K562 (cell line): ENCODE measurements at regions not wholly inside any gene's neighbourhood (a gene's known extent, or its start where the extent isn't known, plus 50 kb on each side); places are given as distances from the start of the nearest gene placed in this dataset.

Experiments
- ATAC-seq: fragments of 200-7000 bp; cut with Tn5 transposase; 3 replicates; pipeline ENCODE4 v1.9.1; 2020; ENCODE audit warnings: moderate library complexity
- BruUV-seq: library from RNA; stranded (reverse); fragments of 400-500 nt; replicated peaks from 2 replicates; lab custom pipeline; 2021; lab: Mats Ljungman, UMichigan
- CTCF ChIA-PET: fragments of 300-600 bp; formaldehyde crosslinking; extraction: SDS; loops from one replicate; lab custom pipeline; 2021; ENCODE audit warnings: low intra/inter-chr PET ratio; lab: Yijun Ruan, JAX
- POLR2A ChIA-PET: fragments of 300-600, 350-650 bp; sonication (Branson Sonifier 250); formaldehyde crosslinking; extraction: SDS; loops from one replicate; lab custom pipeline; 2021; ENCODE audit warnings: antibody characterized with exemption, inconsistent platforms; lab: Yijun Ruan, JAX
- DNase-seq, 4 experiments: peaks; one replicate each; pipeline versions ENCODE4 v3.0.0 to v3.0.0-alpha.2; 2011 to 2018; ENCODE audit warnings: low spot score in 3 of 4, mixed read lengths in 3 of 4; ENCODE audit errors: extremely low read depth in 1 of 4
- FAIRE-seq: peaks from 2 replicates; lab custom pipeline; 2011; peaks lifted over from hg19 to GRCh38; lab: Jason Lieb, UNC
- H2AFZ ChIP-seq: 2 replicates; pipeline ENCODE4 v1.6.0; 2011; ENCODE audit warnings: low read depth, low read length, control low read depth, inconsistent platforms
- H3K27ac ChIP-seq: fragments of 200-600 bp; 3 replicates; pipeline ENCODE4 v1.8.0; 2011; ENCODE audit warnings: low read depth, mild to moderate bottlenecking, control low read depth, inconsistent platforms, low read length, moderate library complexity, mixed read lengths; ENCODE audit errors: extremely low read depth
- H3K27me3 ChIP-seq, 2 experiments: fragments of 300-600 bp in 1 of 2; 2 replicates in 1 of 2; 3 replicates in 1 of 2; pipeline versions ENCODE4 v1.6.0 to v1.8.0; 2011; ENCODE audit warnings: inconsistent platforms in 2 of 2, low read length in 2 of 2, mild to moderate bottlenecking in 1 of 2, mixed read lengths in 1 of 2, moderate library complexity in 1 of 2; ENCODE audit not compliant: control insufficient read depth in 2 of 2, insufficient read depth in 2 of 2
- H3K36me3 ChIP-seq: fragments of 300-600 bp; 3 replicates; pipeline ENCODE4 v1.8.0; 2011; ENCODE audit warnings: mild to moderate bottlenecking, low read length, inconsistent platforms; ENCODE audit not compliant: control insufficient read depth, insufficient read depth
- H3K4me1 ChIP-seq, 2 experiments: fragments of 200-600 bp in 1 of 2; replicated peaks in 1 of 2; 2 replicates in 1 of 2; 3 replicates in 1 of 2; pipeline versions ENCODE4 v1.5.1 to v1.8.0; 2011; ENCODE audit warnings: inconsistent platforms in 2 of 2, low read length in 2 of 2, mild to moderate bottlenecking in 1 of 2, mixed read lengths in 1 of 2, moderate library complexity in 1 of 2; ENCODE audit not compliant: control insufficient read depth in 2 of 2, insufficient read depth in 2 of 2
- H3K4me2 ChIP-seq: 2 replicates; pipeline ENCODE4 v1.6.1; 2011; ENCODE audit warnings: low read length, control low read depth, inconsistent platforms, mixed read lengths; ENCODE audit not compliant: insufficient read depth
- H3K4me3 ChIP-seq: fragments of 200-600 bp; sonication (generic), shearing (Covaris generic); 2 replicates; pipeline ENCODE4 v1.5.1; 2016; ENCODE audit warnings: control low read depth, inconsistent platforms
- H3K79me2 ChIP-seq: fragments of 200-600 bp; 3 replicates; pipeline ENCODE4 v1.8.0; 2011; ENCODE audit warnings: low read length, inconsistent platforms; ENCODE audit not compliant: control insufficient read depth, insufficient read depth
- H3K9ac ChIP-seq, 2 experiments: 2 replicates each; pipeline versions ENCODE4 v1.6.0 to v1.6.1; 2011; ENCODE audit warnings: low read depth in 2 of 2, low read length in 2 of 2, control low read depth in 1 of 2, inconsistent platforms in 1 of 2, mild to moderate bottlenecking in 1 of 2, mixed read lengths in 1 of 2; ENCODE audit not compliant: insufficient read depth in 1 of 2
- H3K9me1 ChIP-seq: one replicate; pipeline ENCODE4 v1.6.0; 2011; ENCODE audit warnings: inconsistent platforms, mild to moderate bottlenecking, low read length, moderate library complexity; ENCODE audit not compliant: control insufficient read depth, insufficient read depth
- H3K9me3 ChIP-seq: replicated peaks from 2 replicates; pipeline ENCODE4 v1.5.1; 2011; ENCODE audit warnings: low read depth, low read length, inconsistent platforms; ENCODE audit not compliant: control insufficient read depth, insufficient read depth
- H4K20me1 ChIP-seq: replicated peaks from 2 replicates; pipeline ENCODE4 v1.6.1; 2011; ENCODE audit warnings: low read length, inconsistent platforms, mixed read lengths; ENCODE audit not compliant: control insufficient read depth, insufficient read depth
- ARNT ChIP-seq, 2 experiments: fragments of 450-650 bp; IDR thresholded peaks; 2 replicates each; pipeline ENCODE4 v1.6.1; 2016; ENCODE audit warnings: mild to moderate bottlenecking in 1 of 2
- CBX2 ChIP-seq: fragments of 200-600 bp; sonication (generic); IDR thresholded peaks from one replicate; pipeline ENCODE4 v1.6.1; 2012; ENCODE audit warnings: mild to moderate bottlenecking, low read length, inconsistent platforms; ENCODE audit not compliant: insufficient read depth, poor library complexity, severe bottlenecking
- CSDE1 ChIP-seq, 2 experiments: fragments of 450-650 bp; IDR thresholded peaks; 2 replicates each; pipeline ENCODE4 v1.6.1; 2016; ENCODE audit warnings: mild to moderate bottlenecking in 1 of 2
- GABPB1 ChIP-seq: sonication (generic); formaldehyde crosslinking; IDR thresholded peaks from 2 replicates; pipeline ENCODE4 v1.8.0; 2022; ENCODE audit warnings: mild to moderate bottlenecking, missing genetic modification reagents
- ILK ChIP-seq: fragments of 450-650 bp; IDR thresholded peaks from 2 replicates; pipeline ENCODE4 v1.6.1; 2016; ENCODE audit warnings: missing genetic modification characterization, low read depth, mild to moderate bottlenecking, missing compliant biosample characterization, moderate library complexity, borderline replicate concordance
- KLF6 ChIP-seq: fragments of 250-450 bp; sonication (Bioruptor Pico); IDR thresholded peaks from 2 replicates; pipeline ENCODE4 v1.4.0; 2020; ENCODE audit warnings: mild to moderate bottlenecking, moderate library complexity, borderline replicate concordance
- MEF2D ChIP-seq: conservative IDR thresholded peaks from 2 replicates; pipeline ENCODE4 v1.6.1; 2016; ENCODE audit warnings: low read depth, missing genetic modification characterization, missing compliant biosample characterization
- NCOA2 ChIP-seq, 2 experiments: fragments of 450-650 bp; IDR thresholded peaks; 2 replicates each; pipeline ENCODE4 v1.6.1; 2018; ENCODE audit warnings: mild to moderate bottlenecking in 2 of 2, moderate library complexity in 1 of 2; ENCODE audit not compliant: partially characterized antibody in 2 of 2
- NCOR1 ChIP-seq: fragments of 450-650 bp; IDR thresholded peaks from 2 replicates; pipeline ENCODE4 v1.6.1; 2016; ENCODE audit warnings: mild to moderate bottlenecking, moderate library complexity
- NR2C1 ChIP-seq, 2 experiments: fragments of 450-650 bp; IDR thresholded peaks; 2 replicates each; pipeline ENCODE4 v1.6.1; 2017; ENCODE audit warnings: mild to moderate bottlenecking in 2 of 2, antibody characterized with exemption in 1 of 2, inconsistent platforms in 1 of 2, missing compliant biosample characterization in 1 of 2, missing genetic modification characterization in 1 of 2
- NR3C1 ChIP-seq: sonication (generic); formaldehyde crosslinking; IDR thresholded peaks from 2 replicates; pipeline ENCODE4 v1.8.1; 2022; ENCODE audit warnings: missing genetic modification reagents
- PCBP1 ChIP-seq: fragments of 200-400 bp; formaldehyde crosslinking; IDR thresholded peaks from 2 replicates; pipeline ENCODE4 v1.6.1; 2018; ENCODE audit warnings: mild to moderate bottlenecking, low read depth, low read length; ENCODE audit not compliant: poor library complexity, severe bottlenecking
- PHF8 ChIP-seq: fragments of 200-600 bp; sonication (generic); IDR thresholded peaks from 2 replicates; pipeline ENCODE4 v1.6.1; 2012; ENCODE audit warnings: mixed run types, mild to moderate bottlenecking, inconsistent platforms, low read length, moderate library complexity, borderline replicate concordance
- SIRT6 ChIP-seq: IDR thresholded peaks from one replicate; pipeline ENCODE4 v1.6.1; 2012; ENCODE audit warnings: low read depth, mild to moderate bottlenecking, control low read depth, inconsistent platforms, low read length, moderate library complexity
- SMAD1 ChIP-seq: fragments of 150-350 bp; IDR thresholded peaks from 2 replicates; pipeline ENCODE4 v1.6.1; 2014; ENCODE audit warnings: low read length, low read depth; ENCODE audit not compliant: partially characterized antibody
- ZBTB7A ChIP-seq: IDR thresholded peaks from 2 replicates; pipeline ENCODE4 v1.6.1; 2011; ENCODE audit warnings: low read depth, mild to moderate bottlenecking, low read length, moderate library complexity, borderline replicate concordance; ENCODE audit not compliant: control insufficient read depth
- WGBS: fragments of 100-300 bp; shearing (Covaris generic); methylation state at CpG from one replicate; pipeline ENCODE4 v1.1.6; 2016; ENCODE audit warnings: low coverage, mixed read lengths; ENCODE audit not compliant: insufficient coverage; ENCODE audit errors: missing lambda C conversion rate; 5-methylcytosine and 5-hydroxymethylcytosine counted together
- in situ Hi-C: fragments of 300-500 bp; cut with MboI; formaldehyde crosslinking; loops from 4 replicates; pipeline ENCODE4 v1.15.0; 2018; ENCODE audit warnings: inconsistent platforms, mixed read lengths
- intact Hi-C: fragments of 100-400 bp; cut with micrococcal nuclease; formaldehyde crosslinking; loops from 2 replicates; pipeline ENCODE4 v1.14.2; 2022
- TF ChIP-seq, protein P1 (sequence below): fragments of 450-650 bp; formaldehyde crosslinking; IDR thresholded peaks from 2 replicates; pipeline ENCODE4 v1.4.0; 2020; ENCODE audit warnings: mild to moderate bottlenecking
- TF ChIP-seq, protein P2 (sequence below): fragments of 250-450 bp; sonication (Bioruptor Pico); IDR thresholded peaks from 2 replicates; pipeline ENCODE4 v1.4.0; 2020; ENCODE audit warnings: mild to moderate bottlenecking, moderate library complexity, borderline replicate concordance

DNA sequence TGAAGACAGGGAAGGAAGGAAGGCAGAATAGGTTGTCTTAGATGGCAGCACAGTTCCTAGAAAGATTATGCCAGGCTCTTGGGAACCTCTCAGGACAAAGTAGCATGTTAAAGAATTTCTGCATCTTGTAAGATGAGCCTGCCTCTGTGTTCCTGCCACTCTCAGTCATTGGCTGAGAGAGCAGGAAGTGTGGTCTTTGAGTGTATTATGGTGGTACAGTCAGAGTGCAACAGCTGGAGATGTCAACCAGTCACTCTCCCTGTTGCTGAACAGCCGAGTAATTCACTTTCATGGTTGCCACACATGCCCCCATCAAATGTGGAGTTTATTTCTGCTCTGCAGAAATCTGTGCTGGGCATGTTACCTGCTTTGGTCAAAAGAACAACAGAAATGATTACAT lies 659.6 kb upstream of the RIOK2 start:
- Histone ChIP-seq H4K20me1 (no peaks in the 10 kb centered on the region), H3K4me2 (no peak overlapping the region), H3K36me3 (no peaks in the 10 kb centered on the region), H3K4me3 (no peak overlapping the region), H3K9me1 (no peaks in the 10 kb centered on the region), H3K79me2 (no peaks in the 10 kb centered on the region), H2AFZ (no peak overlapping the region), H3K9me3 (no peaks in the 10 kb centered on the region), H3K27ac (no peak overlapping the region)
- no peak for FAIRE-seq
- TF ChIP-seq KLF6 (CRISPR knock-in tag): no peak
- no peak for TF ChIP-seq SIRT6
- no peak for TF ChIP-seq CSDE1 (IDR thresholded peaks at IDR 0.05)
- TF ChIP-seq, protein P1, sequence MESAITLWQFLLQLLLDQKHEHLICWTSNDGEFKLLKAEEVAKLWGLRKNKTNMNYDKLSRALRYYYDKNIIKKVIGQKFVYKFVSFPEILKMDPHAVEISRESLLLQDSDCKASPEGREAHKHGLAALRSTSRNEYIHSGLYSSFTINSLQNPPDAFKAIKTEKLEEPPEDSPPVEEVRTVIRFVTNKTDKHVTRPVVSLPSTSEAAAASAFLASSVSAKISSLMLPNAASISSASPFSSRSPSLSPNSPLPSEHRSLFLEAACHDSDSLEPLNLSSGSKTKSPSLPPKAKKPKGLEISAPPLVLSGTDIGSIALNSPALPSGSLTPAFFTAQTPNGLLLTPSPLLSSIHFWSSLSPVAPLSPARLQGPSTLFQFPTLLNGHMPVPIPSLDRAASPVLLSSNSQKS (CRISPR knock-in tag): no peak
- TF ChIP-seq MEF2D (tag): no peak
- no peak for TF ChIP-seq ILK (tag)
- TF ChIP-seq ARNT (IDR thresholded peaks at IDR 0.05): no peak
- TF ChIP-seq SMAD1: no peak
- TF ChIP-seq NCOR1: no peak
- TF ChIP-seq NCOA2 (IDR thresholded peaks at IDR 0.05; ENCODE audit: partially characterized antibody in 2 of 2): no peak
- no peak for TF ChIP-seq GABPB1
- TF ChIP-seq PHF8: no peak
- no peak for TF ChIP-seq PCBP1
- no peak for TF ChIP-seq NR3C1
- TF ChIP-seq NR2C1 (IDR thresholded peaks at IDR 0.05): no peak
- no peak for TF ChIP-seq NR2C1 (tag; IDR thresholded peaks at IDR 0.05)
- TF ChIP-seq ZBTB7A: no peak
- no peak for TF ChIP-seq CBX2
- TF ChIP-seq, protein P2, sequence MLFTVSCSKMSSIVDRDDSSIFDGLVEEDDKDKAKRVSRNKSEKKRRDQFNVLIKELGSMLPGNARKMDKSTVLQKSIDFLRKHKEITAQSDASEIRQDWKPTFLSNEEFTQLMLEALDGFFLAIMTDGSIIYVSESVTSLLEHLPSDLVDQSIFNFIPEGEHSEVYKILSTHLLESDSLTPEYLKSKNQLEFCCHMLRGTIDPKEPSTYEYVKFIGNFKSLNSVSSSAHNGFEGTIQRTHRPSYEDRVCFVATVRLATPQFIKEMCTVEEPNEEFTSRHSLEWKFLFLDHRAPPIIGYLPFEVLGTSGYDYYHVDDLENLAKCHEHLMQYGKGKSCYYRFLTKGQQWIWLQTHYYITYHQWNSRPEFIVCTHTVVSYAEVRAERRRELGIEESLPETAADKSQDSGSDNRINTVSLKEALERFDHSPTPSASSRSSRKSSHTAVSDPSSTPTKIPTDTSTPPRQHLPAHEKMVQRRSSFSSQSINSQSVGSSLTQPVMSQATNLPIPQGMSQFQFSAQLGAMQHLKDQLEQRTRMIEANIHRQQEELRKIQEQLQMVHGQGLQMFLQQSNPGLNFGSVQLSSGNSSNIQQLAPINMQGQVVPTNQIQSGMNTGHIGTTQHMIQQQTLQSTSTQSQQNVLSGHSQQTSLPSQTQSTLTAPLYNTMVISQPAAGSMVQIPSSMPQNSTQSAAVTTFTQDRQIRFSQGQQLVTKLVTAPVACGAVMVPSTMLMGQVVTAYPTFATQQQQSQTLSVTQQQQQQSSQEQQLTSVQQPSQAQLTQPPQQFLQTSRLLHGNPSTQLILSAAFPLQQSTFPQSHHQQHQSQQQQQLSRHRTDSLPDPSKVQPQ: no peak
- TF ChIP-seq, all 486 proteins: peak for 0
- no peak for ATAC-seq
- ChIA-PET POLR2A (no interaction called here), CTCF (no interaction called here)
- Histone ChIP-seq H3K9ac (no peak overlapping the region), H3K27me3 (no peaks in the 10 kb centered on the region), H3K4me1 (no peaks in the 10 kb centered on the region)
- 0% methylated on average over 1 of the region's 1 CpG for WGBS
- no peak for DNase-seq
- intact Hi-C loops (no loop called here), in situ Hi-C loops (no loop called here)
- no TSS peak for BruUV-seq
